GM19372 (cell line): ENCODE measurements at regions not wholly inside any gene's neighbourhood (a gene's known extent, or its start where the extent isn't known, plus 50 kb on each side); places are given as distances from the start of the nearest gene placed in this dataset.
"Not testable (repeated sequence)": the region's sequence is repeated elsewhere in the genome, so short reads cannot be mapped to it uniquely, and the experiment has no call there.

ENCODE experiments used
- ATAC-seq: cut with Tn5 transposase; IDR thresholded peaks from one replicate; pipeline ENCODE4 v1.9.1; 2021; ENCODE audit warnings: mild to moderate bottlenecking, low read depth, moderate library complexity; ENCODE audit not compliant: unreplicated experiment

DNA sequence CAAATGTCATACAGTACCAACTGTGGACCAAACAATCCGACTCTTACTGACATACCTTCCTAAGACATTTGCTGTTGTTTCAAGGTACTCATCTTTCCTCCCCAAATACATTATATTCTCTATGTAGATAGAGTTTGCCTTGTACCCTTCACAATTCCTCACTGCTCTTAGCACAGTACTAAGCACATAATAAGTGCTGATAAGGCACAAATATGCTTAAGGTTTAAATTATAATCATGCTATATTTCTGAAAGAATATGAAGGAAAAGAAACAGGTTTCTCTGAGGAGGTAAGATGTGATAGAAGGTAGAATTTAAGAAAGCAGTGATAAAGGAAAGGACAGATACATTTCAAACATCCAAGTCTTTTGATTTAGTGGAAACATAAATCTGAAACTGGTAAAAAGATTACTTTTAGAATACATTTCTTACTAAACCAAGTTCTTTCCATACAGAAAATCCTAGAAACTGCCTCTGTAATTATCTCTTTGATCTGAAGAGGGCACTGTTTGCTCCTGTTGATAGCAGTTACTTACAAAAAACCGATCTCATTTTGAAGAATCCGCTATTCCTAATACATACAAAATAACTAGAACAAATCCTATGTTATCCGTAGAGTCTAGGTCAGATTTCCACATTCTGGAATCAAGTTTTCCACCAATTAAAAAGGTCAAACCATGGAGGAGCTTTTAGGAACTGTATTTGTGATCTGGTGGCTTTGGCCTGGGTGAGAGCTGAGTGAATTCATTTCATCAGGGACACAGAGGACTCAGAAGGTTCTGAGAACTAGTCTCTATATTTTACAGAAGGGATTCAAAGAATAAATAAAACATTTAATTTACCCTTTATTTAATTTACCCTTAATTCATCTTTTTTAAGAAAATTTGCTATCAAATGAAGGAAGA, 311.9 kb downstream of the DAD1 start:
- no peak for ATAC-seq

DNA sequence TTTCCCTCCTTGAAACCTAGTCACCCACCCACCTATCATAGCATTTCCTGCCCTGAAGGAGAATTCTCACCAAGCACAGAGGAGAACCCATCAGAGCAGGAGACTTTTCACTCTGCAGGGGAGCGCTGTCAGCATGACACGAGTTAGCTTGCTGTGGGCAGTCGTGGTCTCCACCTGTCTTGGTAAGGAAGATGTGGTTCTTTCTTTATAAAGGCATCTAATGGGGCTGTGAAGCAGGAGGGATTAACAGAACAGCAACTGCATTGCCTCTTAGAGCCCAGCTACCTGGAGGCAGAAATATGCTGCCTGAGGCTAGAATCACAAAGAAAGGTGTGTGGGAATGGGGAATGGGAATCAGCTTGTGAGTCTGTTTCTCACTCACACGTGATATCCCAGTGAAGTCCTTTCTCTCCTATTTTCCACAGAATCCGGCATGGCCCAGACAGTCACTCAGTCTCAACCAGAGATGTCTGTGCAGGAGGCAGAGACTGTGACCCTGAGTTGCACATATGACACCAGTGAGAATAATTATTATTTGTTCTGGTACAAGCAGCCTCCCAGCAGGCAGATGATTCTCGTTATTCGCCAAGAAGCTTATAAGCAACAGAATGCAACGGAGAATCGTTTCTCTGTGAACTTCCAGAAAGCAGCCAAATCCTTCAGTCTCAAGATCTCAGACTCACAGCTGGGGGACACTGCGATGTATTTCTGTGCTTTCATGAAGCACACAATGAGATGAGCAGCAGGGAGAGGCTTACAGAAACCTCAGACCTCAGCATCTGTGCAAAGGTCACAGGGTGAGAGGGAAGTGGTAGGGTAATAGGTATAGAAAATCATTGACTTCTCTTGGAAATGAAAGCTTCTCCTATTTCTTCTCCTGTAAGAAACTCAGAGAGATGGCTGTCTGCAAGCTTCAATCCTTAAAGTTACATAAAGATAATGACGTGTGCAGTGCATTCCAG, 316.9 kb downstream of the DAD1 start:
- ATAC-seq: no peak

DNA sequence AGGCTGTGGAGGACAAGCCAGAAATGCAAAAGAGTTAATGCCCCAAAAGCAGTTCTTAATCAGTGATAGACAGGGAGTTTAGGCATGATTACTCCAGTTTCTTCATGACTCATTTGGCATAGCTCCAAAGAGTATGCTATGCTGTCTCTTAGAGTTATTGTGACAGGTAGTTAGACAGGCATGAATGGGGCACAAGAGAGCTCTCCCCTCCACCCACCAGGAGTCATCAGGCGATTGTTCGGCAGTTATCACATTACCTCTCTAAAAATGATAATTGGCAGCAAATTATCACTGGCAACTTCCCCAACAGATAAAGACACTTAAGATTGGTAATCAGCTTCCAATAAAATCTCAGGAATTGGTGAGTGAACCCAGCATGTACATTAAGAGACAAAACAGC, 320.1 kb downstream of the DAD1 start:
- ATAC-seq: no peak

DNA sequence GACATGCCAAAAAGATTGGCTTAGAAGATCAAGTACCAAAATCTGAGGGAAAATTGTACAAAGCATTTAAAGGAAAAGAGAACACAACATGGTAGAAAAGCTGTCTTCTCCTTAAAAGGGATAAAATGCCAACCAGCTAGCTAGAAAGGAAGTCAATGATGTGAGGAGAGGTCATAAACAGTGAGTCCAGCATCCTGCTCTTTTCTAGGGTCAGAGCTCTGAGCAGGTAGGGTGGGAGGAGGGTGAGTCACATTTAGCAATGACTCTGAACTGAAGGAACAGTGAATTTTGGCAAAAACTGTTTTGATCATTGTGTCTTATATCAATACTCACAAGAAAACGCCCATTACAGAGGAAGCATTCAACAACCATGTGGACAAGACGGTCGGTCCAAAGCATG, 322.3 kb downstream of the DAD1 start:
- ATAC-seq: no peak

DNA sequence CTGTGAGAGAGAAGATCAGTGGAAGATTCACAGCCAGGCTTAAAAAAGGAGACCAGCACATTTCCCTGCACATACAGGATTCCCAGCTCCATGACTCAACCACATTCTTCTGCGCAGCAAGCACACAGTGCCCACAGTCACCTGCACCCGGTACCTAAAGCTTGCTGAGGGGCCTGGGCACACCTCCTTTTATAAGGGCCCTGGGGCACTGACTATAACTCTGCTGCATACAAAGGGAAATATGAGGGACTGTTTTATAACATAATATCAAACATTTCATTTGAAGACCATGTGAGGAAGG, 322.9 kb downstream of the DAD1 start:
- no peak for ATAC-seq

DNA sequence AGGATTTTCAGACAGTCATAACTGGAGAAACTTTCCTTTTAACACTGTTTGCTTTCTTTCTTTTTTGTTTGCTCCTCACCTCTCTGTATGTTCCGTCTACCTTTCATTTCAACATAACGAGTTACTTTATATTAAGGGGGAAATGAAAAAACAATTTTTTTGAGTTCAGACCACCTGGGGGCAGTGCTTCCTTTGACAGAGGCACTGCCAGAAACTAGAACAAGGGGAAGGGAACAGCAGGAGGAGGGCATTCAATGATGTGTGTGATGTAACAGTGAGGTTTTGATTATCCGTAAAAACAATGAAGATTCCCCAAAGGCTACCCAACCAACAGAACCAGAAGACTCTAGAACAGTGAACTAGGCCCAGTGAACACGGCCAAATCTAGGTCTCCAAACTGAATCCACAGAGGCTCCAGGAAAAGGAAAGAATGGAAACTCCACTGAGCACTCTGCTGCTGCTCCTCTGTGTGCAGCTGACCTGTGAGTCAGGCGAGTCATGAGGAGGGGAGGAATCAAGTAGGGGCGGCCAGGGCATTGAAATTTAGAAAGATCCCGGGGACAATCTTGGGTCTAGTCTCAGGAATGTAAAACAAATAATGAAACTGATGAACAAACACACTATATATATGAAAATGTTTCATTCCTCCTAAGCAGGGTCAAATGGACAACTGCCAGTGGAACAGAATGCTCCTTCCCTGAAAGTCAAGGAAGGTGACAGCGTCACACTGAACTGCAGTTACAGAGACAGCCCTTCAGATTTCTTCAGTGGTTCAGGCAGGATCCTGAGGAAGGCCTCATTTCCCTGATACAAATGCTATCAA, 323.5 kb downstream of the DAD1 start:
- ATAC-seq: no peak

DNA sequence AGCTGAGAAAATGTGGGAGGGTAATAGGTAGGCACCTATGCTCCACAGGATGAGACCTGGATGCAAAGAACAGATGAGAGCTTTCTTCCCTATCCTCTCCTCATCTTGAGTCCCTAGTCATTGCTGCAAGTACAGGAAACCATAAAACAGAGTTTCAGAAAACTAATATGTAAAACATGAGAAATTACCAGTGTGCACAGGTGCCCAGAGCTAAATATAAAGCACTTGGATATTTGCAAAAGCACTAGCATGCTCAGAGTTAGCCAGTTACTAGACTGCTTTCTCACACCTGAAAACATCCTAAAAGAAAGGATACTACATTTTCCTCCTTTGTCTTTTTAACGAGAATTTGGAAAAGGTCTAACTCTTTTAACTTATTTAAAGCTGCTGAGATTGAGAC, 324.3 kb downstream of the DAD1 start:
- ATAC-seq: no peak

DNA sequence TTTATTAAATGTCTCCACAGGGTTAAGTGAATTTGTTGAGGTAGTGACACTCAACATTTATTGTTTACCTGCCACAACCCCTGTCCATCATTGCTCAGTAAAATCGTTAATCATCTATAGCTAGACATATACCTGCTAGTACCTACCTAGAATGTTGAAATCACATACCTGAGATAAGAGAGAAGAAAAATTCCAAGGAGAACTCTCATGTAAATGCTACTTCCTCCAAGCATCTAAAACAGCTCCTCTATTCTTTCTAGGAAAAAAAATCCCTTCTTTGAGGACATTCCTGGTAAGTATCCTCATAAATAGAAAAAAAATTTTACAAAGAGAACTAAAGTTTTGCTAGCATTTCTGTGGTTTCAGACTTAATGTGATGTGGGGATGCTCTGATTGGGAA, 325.1 kb downstream of the DAD1 start:
- no peak for ATAC-seq

DNA sequence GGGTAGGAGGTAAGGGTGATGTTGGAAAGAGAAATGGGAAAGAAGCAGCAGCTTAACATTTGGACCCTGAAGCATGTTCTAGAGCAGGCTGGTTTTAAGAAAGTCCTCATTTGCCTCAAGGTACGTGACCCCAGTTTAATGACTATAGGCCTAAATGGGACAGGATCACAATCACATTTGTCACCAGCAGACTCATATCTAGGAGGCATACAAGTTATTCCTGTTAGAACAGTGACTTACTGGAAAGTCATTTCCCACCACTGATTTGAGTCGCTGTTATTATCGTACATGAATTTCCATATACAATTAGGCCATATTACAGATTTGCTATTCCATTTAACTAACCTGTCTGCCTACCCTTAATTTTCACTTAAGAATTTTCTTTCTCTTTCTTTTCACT, 326.1 kb downstream of the DAD1 start:
- no peak for ATAC-seq

DNA sequence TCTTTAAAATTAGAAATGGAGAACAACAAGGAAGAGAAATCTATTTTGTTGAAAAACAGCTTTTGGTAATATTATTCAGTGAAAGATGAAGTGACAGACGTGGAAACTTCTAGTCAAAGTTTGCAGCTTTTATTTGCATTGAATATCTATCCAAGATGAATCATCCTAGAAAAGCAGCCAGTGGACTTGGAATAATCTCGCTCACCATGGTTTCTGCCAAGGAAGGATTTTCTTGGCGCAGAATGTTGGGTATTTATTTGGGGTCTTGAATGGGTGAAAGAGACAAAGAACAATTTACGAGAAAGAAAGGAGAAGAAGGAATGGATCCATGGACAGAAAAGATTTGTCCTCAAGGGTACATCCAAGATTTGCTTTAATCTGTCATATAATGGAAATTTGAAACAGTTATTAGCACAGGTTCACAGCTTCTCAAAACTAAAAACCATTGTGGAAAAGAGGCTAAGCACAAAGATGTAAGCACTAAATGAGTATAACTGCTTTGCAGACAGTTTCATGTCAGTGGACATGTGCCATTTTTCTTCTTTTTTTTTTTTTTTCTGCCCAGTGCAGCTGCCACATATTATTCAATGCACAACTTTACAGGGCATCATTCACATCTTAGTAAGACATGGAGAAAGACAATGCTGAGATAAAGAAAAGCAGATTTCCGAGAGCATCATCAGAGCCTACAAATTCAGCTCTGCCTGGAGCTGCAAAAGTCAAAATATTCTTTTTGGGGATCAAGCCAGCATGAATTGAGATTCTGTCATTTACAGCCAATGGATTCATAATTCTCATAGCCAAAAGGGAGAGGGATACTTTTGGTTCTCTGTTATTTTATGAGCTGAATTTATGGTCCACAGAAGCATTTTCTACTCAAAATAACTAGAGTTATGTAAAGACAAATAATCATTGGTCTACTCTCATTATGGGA, 333.7 kb downstream of the DAD1 start:
- no peak for ATAC-seq

DNA sequence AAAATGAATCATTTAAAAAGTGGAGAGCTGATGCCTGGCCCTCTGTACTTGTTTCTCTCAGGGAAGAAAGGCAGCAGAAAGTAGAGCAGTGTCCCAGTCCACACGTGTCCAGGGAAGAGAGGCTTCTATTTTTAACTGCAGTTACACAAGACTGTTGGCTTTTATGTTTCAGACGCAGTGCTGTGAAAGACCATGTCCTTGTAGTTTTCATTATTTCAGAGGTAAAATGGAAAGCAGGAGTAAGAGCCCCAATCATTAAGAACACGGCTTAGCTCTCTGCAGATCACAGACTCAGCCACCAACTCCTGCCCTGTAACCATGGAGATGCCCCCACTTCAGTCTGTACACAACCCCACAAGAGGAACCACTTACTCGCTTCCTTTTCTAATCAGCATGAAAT, 336.3 kb downstream of the DAD1 start:
- ATAC-seq: no peak

DNA sequence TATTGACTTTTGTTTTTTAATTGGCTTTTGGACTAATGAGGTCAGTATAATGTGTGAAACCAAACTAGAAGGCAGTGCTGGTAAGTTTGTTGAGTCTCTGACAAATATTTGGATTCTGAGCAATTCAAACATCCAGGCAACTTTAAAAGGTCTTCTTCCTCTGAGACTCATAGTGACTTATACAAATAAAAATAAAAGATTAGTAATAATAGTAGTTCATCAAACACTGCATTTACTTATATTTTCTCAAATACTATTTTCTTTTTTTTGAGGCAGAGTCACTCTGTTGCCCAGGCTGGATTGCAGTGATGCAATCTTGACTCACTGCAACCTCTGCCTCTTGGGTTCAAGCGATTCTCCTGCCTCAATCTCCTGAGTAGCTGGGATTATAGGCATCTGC, 337.9 kb downstream of the DAD1 start:
- no peak for ATAC-seq

DNA sequence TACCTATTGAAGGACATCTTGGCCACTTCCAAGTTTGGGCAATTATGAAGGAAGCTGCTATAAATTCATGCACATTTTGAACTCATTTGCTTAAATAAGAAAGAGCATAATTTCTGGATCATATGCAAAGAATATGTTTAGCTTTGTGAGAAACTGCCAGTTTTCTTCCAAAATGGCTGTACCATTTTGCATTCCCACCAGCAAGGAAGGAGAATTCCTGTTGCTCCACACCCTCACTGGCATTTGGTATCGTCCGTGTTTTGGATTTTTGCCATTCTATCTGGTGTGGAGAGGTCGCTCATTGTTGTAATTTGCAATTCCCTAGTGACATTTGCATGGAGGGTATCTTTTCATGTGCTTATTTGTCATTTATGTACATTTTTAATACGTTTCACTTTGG, 339.3 kb downstream of the DAD1 start:
- no peak for ATAC-seq

DNA sequence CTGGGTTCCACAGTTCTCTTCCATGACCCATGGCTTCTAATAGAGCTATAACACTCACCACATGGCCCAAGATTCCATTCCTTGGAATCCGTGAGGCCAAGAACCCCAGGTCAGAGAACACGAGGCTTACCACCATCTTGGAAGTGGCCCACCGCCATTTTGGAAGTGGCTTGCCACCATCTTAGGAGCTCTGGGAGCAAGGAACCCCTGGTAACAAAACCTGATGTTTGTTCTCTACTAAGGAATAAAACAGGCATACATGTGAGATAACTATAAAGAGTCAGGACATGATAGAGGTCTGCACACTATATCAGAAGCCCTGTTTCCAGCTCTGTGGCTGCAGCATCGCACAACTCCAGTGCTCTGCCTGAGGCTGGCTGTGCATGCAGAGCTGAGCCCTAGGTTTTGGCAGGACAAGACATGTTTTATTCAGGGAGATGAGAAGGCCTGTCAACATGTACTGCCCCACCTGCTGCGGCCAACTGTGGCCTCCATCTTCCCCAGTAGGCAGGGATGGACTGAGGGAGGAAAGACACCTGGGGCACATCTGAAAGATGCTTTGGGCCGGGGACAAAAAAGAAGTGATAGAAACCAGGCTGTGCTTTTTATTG, 344.9 kb downstream of the DAD1 start:
- ATAC-seq: no peak

DNA sequence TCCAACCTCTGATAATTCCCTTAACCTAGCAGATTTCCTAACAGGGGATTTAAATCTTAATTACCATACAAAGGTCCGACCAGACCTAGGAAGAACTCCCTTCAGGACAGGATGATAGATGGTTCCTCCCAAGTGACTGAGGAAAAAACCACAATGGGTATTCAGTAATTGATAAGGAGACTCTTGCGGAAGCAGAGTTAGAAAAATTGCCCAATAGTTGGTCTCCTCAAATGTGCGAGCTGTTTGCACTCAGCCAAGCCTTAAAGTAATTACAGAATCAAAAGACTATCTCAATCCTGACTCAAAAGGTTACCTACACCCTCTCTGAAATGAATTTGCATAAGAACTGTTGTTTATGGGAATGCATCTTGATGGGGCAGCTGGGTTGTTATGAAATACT, 350.7 kb downstream of the DAD1 start:
- not testable (repeated sequence) for ATAC-seq

DNA sequence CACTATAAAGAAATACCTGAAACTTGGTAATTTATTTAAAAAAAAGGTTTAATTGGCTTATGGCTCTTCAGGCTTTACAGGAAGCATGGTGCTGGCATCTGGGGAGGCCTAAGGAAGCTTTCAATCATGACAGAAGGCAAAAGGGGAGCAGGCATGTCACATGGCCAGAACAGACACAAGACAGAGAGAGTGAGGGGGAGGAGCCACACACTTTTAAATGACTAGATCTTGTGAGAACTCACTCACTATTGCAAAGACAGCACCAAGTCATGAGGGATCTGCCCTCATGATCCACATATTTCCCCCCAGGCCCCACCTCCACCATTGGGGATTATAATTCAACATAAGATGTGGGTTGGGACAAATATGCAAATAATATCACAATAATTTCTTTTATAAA, 355.6 kb downstream of the DAD1 start:
- ATAC-seq: no peak

DNA sequence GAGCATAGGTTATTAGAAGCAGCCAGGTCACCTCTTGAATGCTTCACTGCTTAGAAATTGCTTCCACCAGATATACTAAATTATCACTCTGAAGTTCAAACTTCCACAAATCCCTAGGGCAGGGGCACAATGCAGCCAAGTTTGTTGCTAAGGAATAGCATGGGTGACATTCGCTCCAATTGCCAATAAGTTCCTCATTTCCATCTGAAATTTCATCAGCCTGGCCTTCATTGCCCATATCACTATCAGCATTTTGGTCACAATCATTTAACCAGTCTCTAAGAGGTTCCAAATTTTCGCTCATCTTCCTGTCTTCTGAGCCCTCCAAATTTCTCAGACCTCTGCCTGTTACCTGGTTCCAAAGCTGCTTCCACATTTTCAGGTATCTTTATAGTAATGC, 356.1 kb downstream of the DAD1 start:
- ATAC-seq: no peak

DNA sequence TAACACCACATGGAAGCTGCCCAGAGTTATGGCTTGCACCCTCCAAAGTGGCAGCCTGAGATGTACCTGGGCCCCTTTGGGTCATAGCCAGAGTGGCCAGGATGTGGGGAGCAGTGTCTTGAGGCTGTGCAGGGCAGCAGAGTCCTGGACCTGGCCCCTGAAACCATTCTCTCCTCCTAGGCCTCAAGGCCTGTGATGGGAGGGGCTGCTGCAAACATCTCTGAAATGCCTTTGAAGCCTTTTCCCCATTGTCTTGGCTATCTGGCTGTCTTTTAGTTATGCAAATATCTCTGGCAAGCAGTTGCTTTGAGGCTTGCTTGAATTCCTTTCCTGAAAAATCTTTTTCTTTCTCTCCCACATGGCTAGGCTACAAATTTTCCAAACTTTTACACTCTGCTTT, 356.5 kb downstream of the DAD1 start:
- ATAC-seq: no peak

DNA sequence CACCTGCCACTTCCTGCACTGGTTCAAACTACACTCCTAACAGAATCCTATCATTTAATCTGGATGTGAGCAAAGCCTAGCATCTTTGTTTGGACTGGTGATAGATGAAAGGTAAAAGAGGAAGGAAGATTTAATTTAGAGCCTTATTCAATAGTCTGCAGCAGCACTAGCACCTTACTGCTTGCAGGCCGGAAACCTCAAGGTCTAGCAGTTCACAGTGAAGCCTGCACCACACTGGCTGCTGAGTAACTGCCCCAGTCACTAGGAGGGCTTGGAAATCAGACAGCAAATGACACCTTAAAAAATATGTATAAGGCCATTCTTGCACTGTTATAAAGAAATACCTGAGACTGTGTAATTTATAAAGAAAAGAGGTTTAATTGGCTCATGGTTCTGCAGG, 358.0 kb downstream of the DAD1 start:
- no peak for ATAC-seq
